ENCODE measurements at regions not wholly inside any gene's neighbourhood (a gene's known extent, or its start where the extent isn't known, plus 50 kb on each side); places are given as distances from the start of the nearest gene placed in this dataset.

DNA sequence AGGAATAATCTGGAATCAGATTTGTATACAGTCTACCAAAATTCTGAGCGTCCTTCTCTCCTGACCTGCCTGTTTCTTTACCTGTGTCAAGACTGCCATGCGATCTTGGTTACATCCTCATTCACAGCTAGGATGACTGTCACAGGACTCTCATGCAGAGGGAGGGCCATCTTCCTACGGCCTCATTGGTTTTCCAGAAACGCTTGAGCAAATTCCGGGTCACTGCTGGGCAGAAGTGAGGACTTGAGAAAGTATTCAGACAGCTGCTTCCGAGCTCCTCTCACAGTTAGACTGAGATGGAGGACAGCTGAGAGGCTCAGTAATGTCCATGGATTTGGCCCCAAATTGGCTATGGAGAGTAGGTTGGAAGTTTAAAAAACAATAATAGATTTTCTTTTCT lies 94.2 kb downstream of the TFAP2C start:
- Histone ChIP-seq H3K4me2 (no peak overlapping the region), H3K27ac (no peak overlapping the region), H3K27me3 (no peaks in the 10 kb centered on the region), H4K20me1 (ENCODE audit: insufficient read depth, poor library complexity, severe bottlenecking) (no peaks in the 10 kb centered on the region), H2AFZ (no peak overlapping the region), H3K9me2 (replicated peaks; ENCODE audit: insufficient read depth) (no peaks in the 10 kb centered on the region), H3K4me3 (no peak overlapping the region), H3K79me2 (no peaks in the 10 kb centered on the region), H3K4me1 (ENCODE audit: insufficient read depth) (no peaks in the 10 kb centered on the region), H3K36me3 (replicated peaks; ENCODE audit: insufficient read depth, low read depth) (no peaks in the 10 kb centered on the region), H3K9me3 (ENCODE audit: low read depth) (no peaks in the 10 kb centered on the region)
- DNase-seq (ENCODE audit: low spot score) = no peak
- TF ChIP-seq EZH2 (IDR thresholded peaks at IDR 0.05; ENCODE audit: borderline replicate concordance) = no peak
- TF ChIP-seq, protein P1, sequence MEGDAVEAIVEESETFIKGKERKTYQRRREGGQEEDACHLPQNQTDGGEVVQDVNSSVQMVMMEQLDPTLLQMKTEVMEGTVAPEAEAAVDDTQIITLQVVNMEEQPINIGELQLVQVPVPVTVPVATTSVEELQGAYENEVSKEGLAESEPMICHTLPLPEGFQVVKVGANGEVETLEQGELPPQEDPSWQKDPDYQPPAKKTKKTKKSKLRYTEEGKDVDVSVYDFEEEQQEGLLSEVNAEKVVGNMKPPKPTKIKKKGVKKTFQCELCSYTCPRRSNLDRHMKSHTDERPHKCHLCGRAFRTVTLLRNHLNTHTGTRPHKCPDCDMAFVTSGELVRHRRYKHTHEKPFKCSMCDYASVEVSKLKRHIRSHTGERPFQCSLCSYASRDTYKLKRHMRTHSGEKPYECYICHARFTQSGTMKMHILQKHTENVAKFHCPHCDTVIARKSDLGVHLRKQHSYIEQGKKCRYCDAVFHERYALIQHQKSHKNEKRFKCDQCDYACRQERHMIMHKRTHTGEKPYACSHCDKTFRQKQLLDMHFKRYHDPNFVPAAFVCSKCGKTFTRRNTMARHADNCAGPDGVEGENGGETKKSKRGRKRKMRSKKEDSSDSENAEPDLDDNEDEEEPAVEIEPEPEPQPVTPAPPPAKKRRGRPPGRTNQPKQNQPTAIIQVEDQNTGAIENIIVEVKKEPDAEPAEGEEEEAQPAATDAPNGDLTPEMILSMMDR (IDR thresholded peaks at IDR 0.05; ENCODE audit: poor library complexity) = no peak
- no peak for TF ChIP-seq EZH2phosphoT487 (IDR thresholded peaks at IDR 0.05; ENCODE audit: low read depth, severe bottlenecking, unreplicated experiment)
- 94% methylated on average over 6 of the region's 6 CpGs for whole genome bisulfite sequencing (ENCODE audit: low lambda C conversion rate, missing lambda C conversion rate)

DNA sequence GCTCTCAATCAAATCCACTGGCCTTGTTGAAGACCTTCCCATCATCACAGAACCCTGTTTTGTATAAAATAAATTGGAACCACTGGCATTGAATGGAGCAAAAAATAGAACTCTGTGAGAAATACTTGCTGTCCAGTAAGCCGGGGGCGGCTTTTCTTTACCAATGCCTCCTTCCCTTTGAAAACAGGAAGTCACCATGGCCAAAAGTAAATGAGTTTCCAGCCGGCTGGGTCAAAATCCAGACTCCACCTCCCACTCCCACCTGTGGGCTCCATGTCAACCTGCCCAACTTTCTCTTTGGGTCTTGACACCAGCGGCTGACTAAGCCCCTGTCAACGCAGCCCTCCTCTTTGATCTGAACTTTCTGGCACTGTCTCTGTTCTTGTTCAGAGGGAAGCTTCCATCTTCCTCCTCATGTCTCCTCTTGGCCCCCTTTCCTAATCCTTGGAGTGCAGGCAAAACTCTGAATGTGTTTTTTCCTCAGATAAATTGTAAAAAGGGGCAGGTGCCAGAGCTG lies 95.2 kb downstream of the TFAP2C start:
- H3K4me1 ChIP-seq (ENCODE audit: insufficient read depth) = no peaks in the 10 kb centered on the region
- no peaks in the 10 kb centered on the region for H3K9me2 ChIP-seq (replicated peaks; ENCODE audit: insufficient read depth)
- H3K36me3 ChIP-seq (replicated peaks; ENCODE audit: insufficient read depth, low read depth) = no peaks in the 10 kb centered on the region
- 74% methylated on average over 5 of the region's 5 CpGs for WGBS (ENCODE audit: low lambda C conversion rate, missing lambda C conversion rate)
- no peak overlapping the region for H3K4me2 ChIP-seq
- no peak overlapping the region for H3K27ac ChIP-seq
- no peaks in the 10 kb centered on the region for H3K27me3 ChIP-seq
- no peak overlapping the region for H2AFZ ChIP-seq
- no peak for DNase-seq (ENCODE audit: low spot score)
- H3K4me3 ChIP-seq = no peak overlapping the region
- no peaks in the 10 kb centered on the region for H4K20me1 ChIP-seq (ENCODE audit: insufficient read depth, poor library complexity, severe bottlenecking)
- no peaks in the 10 kb centered on the region for H3K9me3 ChIP-seq (ENCODE audit: low read depth)
- H3K79me2 ChIP-seq = no peaks in the 10 kb centered on the region
- TF ChIP-seq, protein P1 (IDR thresholded peaks at IDR 0.05; ENCODE audit: poor library complexity) = no peak
- no peak for TF ChIP-seq EZH2phosphoT487 (IDR thresholded peaks at IDR 0.05; ENCODE audit: low read depth, severe bottlenecking, unreplicated experiment)
- no peak for TF ChIP-seq EZH2 (IDR thresholded peaks at IDR 0.05; ENCODE audit: borderline replicate concordance)

DNA sequence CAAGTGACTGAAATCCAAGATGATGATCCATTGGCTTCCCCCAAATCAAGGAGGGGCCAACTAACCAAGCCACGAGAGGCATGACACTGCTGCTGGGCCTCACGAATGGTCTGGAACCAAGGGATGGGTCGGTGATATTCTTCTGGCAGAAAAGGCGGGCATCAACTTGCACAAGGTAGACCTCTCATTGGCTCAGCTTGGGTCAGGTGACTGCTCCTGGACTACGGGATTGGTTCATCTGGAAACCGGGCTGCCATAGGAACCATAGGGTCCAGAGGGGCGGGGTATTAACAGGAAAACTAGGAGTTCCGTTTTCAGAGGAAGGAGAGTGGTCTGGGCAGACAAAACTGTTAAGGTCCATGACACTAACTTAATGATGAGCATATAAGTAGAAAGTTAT lies 100.9 kb downstream of the TFAP2C start:
- Histone ChIP-seq H4K20me1 (ENCODE audit: insufficient read depth, poor library complexity, severe bottlenecking) (no peaks in the 10 kb centered on the region), H3K36me3 (replicated peaks; ENCODE audit: insufficient read depth, low read depth) (no peaks in the 10 kb centered on the region), H3K9me3 (ENCODE audit: low read depth) (no peaks in the 10 kb centered on the region), H3K4me3 (no peak overlapping the region), H2AFZ (no peak overlapping the region), H3K9me2 (replicated peaks; ENCODE audit: insufficient read depth) (no peaks in the 10 kb centered on the region), H3K27ac (no peak overlapping the region), H3K27me3 (no peaks in the 10 kb centered on the region), H3K4me1 (ENCODE audit: insufficient read depth) (peaks cover 5% of the 10 kb centered on the region), H3K4me2 (no peak overlapping the region), H3K79me2 (no peaks in the 10 kb centered on the region)
- 94% methylated on average over 8 of the region's 8 CpGs for WGBS (ENCODE audit: low lambda C conversion rate, missing lambda C conversion rate)
- DNase-seq (ENCODE audit: low spot score) = no peak
- TF ChIP-seq, protein P1 (IDR thresholded peaks at IDR 0.05; ENCODE audit: poor library complexity) = no peak
- no peak for TF ChIP-seq EZH2phosphoT487 (IDR thresholded peaks at IDR 0.05; ENCODE audit: low read depth, severe bottlenecking, unreplicated experiment)
- no peak for TF ChIP-seq EZH2 (IDR thresholded peaks at IDR 0.05; ENCODE audit: borderline replicate concordance)

DNA sequence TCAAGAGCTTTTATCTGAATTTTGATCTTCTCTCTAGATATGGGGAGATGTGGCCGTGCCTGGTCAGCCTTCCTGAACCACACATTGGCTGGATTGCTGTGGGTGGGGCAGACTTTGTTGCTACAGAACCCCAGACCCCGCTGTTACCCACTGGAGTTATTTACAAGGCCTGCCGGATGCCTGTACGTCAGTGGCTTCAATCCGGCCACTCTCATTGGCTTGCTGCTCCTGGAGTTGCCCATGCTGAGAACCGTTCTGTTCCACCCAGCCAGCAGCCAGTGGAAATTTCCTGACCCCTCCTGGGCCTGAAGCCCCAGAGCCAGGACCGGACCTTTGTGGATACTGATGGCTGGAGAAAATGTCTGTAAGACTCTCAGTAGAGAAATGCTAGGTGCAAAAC lies 101.9 kb downstream of the TFAP2C start:
- no peaks in the 10 kb centered on the region for H3K9me3 ChIP-seq (ENCODE audit: low read depth)
- DNase-seq (ENCODE audit: low spot score) = no peak

More for the DNA sequence above, 101.9 kb downstream of the TFAP2C start:
- WGBS (ENCODE audit: low lambda C conversion rate, missing lambda C conversion rate) = 44% methylated on average over 7 of the region's 7 CpGs
- no peaks in the 10 kb centered on the region for H3K36me3 ChIP-seq (replicated peaks; ENCODE audit: insufficient read depth, low read depth)
- no peak overlapping the region for H2AFZ ChIP-seq
- TF ChIP-seq EZH2 (IDR thresholded peaks at IDR 0.05; ENCODE audit: borderline replicate concordance) (no peak), EZH2phosphoT487 (IDR thresholded peaks at IDR 0.05; ENCODE audit: low read depth, severe bottlenecking, unreplicated experiment) (no peak)
- TF ChIP-seq, protein P1 (IDR thresholded peaks at IDR 0.05; ENCODE audit: poor library complexity) = no peak
- no peaks in the 10 kb centered on the region for H3K9me2 ChIP-seq (replicated peaks; ENCODE audit: insufficient read depth)
- no peak overlapping the region for H3K4me3 ChIP-seq
- H4K20me1 ChIP-seq (ENCODE audit: insufficient read depth, poor library complexity, severe bottlenecking) = no peaks in the 10 kb centered on the region
- H3K27me3 ChIP-seq = peaks cover under 1% of the 10 kb centered on the region
- H3K27ac ChIP-seq = no peak overlapping the region
- no peaks in the 10 kb centered on the region for H3K79me2 ChIP-seq
- H3K4me1 ChIP-seq (ENCODE audit: insufficient read depth) = peaks cover 5% of the 10 kb centered on the region
- H3K4me2 ChIP-seq = no peak overlapping the region
